ENCODE measurements at regions not wholly inside any gene's neighbourhood (a gene's known extent, or its start where the extent isn't known, plus 50 kb on each side); places are given as distances from the start of the nearest gene placed in this dataset.
"Not testable (repeated sequence)": the region's sequence is repeated elsewhere in the genome, so short reads cannot be mapped to it uniquely, and the experiment has no call there.

DNA sequence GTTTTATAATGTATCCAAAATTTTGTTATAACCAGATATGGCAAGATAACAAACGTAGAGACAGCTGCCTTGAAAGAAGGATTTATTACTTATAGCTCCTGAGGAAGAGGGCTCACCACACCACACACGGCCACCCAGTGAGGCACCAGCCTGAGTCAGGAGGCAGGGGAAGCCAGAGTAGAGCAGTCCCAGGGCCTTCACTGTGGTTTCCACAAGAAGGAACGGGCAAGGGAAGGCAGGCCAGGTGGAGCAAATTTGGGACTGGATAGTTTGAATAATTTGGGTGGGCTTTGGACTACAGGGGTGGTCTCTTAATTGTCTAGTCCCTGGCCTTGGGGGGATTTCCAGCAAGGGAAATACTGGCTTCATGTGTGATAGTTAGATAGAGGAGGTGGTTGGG is 72.5 kb downstream of the RRAGC start:
- no peak for DNase-seq

DNA sequence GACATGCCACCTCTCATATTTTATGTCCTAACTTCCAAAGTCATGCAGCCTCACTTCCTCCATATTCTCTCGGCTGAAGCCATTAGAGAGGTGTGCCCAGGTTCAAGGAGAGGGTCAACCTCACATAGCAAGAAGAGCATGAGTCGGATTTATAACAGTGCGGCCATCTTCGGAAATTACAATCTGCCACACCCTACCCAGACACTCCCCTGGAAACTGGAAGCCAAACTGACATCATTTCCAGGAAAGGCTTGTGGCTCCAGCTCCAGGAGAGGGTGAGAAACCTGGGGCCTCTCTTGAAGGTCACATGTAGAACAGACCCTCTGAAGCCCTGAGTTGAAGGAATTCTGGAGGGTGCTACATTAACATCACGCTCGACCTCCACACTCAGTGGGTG is 73.5 kb downstream of the RRAGC start:
- no peak for DNase-seq

DNA sequence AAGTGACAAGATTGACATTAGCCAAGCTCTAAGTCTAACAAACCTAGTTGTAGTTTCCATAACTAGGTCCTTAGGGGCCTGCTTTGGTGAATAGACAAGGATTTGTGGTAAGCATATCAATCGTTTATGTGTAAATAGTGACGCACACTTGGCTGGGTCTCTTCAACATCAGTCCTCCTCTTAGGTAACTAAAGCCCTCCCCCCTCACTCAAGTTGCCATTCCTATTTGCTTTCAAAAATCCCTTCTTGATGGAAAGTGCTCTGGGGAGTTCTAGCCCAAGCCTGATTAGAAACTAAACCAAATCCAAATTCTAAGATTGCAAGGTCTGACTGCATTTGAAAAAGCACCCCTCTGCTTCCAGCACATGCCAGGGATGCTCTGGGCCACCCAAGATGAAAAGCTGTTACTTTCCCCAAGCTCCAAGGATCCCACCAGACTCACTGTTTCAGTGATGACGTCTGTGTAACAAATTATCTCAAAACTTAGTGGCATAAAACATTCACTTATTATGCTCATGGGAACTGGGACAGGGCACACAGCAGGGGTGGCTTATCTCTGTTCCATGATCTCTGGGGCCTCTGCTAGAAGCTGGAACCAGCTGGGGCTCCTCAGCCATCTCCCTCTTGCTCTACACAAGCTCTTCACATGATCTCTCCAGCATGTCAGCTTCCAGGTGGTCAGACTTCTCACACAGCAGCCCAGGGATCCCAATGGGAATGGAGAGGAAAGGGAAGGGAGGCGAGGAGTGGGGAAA is 74.1 kb downstream of the RRAGC start:
- no peak for DNase-seq

DNA sequence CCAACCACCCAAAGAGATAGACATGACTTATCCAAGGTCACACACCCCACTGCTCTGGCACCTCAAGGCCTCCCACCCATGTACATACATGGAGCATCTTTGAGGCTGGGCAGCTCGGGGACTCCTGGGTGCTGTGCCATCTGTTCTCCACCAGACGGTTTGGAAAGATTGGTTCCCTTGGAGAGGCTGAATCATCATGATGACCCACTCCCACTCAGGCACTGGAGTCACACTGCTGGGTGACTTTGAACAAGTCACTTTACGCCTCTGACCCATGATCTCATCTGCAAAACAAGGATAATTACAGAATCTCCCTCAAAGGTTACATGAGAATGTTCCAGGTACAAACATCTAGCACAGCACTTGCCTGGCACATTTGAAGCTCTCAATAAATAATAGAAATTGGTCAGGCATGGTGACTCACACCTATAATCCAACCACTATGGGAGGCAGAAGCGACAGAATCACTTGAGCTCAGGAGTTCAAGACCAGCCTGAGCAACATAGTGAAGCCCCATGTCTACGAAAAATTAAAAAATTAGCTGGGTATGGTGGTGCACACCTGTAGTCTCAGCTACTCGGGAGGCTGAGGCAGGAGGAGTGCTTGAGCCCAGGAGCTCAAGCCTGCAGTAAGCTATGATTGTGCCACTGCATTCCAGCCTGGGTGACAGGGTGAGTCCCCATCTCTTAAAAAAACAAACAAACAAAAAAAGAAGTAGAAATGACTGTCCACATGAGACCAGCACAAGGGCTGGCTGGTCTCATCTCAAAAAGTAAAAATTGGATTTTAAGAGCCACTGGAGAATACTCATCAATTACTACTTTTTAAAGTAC is 74.9 kb downstream of the RRAGC start:
- DNase-seq = no peak

DNA sequence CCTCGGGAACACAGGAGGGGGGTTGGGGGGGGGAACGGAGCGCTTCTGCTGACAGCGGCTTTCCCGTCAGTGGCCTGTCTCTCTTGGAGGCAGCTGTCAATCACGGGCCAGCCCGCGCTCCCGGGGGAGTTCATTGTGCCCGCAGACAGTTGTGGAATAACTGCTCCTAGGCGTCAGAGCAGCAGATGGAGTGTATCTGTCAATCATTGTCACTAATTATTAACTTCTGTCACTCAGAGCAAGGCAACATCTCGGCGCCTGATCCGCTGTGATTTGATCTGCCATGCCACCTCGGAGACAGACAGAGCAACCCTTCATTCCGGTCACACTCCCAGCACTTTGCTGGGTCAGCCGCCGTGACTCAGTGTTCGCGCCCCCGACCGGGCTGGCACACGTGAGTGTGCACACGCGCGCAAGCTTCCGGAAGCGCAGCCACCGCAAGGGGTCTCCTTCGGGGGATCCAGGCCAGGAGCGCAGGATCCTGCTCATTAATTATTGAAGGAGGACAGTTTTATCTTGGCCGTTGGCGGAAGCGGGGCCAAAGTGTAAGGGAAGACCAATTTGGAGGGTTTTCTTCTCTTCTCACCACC is 75.8 kb downstream of the RRAGC start:
- no peak for DNase-seq

DNA sequence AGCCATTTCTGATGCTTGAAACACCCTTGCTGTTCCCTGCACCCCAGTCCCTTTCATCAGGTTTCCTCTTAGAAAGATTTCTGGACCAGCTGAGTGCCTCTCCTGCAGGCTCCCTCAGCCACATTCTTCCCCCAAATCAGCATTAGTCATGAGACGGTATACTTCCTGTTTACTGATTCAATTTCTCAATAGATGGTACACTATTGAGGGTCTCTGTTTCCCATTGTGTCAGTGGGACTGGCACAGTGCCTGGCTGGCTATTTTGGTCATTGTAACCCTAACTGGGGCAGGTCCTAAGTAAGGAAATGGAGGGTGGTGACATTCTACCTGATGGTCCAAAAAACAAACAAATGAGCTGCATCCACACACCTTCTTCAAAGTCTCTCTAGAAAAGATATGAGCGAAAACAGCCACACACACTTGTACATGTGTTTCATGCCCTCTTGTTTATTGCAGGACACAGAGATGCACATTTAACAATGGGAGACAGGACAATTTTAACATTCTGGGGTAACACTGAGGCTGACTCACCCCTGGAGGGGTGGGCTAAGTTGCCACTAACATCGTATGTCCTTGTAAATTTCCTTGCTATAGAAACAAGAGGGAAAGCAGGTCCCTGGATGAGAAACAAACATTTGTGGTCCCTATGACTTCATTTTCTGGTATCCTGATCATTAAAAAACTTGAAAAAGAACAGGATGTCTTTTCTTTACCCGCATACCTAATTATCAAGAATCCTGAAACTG is 77.5 kb downstream of the RRAGC start:
- no peak for DNase-seq

DNA sequence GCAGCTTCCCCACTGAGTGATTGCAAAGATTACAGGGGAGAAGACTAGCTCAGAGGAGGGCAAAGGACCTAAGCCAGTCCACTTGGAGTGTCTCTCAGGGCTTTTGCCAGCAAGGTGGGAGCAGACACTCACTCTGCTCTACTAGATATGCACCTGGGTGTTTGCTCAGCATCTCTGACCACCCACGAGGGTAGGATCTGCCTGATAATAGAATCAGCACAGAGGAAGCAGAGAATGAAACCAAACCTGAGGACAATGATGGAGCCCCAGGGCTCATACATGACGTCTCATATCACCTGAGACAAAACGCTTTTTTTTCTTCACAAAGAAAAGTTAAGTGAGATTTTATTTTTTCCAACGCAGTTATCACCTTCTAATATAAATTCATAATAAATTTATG is 79.4 kb downstream of the RRAGC start:
- no peak for DNase-seq

DNA sequence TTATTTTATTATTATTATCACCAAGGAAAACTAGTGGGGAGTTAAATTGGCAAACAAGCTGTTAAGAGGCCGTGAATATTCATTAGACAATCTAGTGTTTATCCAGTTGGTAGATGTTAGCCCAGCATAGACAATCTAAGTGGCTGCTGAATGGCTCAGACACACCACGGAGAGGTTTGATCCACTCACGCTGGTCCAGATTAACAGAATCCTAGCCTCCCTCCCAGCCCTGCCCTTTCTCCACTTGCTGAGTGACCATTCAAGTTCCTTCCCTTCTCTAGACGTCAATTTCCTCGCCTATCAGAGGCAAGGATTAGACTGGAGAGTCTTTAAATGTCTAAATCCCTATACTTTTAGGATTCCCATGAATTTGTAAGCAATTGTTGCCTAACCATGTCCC is 80.1 kb downstream of the RRAGC start:
- DNase-seq = no peak

DNA sequence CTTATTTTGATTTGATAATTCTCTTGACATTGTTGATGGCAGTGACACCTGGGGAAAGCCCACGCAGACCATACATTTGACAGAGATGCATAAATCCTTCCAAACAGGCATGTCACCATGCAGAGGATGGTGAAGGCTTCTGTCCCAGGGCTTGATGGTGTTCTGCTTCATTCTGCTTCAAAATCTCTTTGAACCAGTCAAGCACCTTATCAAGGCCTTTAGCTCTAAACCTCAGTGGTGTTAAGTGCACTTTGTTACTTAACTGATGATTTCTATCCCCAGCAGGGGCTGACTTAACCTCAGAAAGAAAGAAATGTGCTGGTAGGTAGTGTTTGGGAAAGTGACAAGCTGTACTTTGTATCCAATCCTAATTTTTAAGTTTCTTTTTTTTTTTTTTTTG is 81.1 kb downstream of the RRAGC start:
- DNase-seq = no peak

DNA sequence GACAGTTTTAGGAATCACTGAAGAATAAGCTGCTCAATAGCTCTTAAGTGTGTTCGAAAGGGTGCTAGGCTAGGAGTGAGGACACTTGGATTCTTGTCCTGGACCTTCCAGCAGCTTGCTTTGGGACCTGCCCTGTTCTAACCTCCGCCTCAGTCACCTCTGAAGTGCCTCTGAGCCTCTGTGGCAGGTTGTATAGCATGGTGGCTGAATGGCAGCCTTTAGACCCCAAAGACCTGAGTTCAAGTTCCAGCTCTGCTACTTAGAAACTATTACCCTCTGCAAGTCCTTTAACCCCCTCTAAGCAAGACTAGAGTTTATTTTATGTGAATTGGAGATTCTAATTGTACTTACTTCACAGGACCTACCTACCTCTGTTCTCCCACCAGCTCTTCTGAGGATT is 81.5 kb downstream of the RRAGC start:
- DNase-seq = no peak

DNA sequence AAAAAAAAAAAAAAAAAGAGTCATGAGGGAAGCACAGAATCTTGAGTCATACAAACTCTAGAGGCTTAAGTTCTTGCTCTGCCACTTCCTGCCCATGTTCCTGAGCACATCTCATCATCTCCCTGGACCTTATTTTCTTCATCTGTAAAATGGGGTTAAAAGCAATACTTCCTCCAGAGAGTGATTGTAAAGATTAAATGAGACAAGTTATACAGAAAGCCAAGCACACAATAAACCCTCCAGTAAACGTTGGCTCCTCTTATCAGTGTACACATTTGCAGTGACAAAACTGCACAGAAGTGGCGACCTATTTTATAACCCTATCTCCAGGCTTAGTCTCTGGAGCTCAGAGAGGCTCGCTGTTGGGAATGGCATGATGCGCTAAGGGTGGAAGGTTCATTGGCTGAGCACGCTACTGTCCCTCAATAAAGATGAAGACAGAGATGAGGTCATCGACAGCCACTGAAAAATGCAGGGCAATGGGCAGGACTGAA is 82.1 kb downstream of the RRAGC start:
- DNase-seq = no peak

DNA sequence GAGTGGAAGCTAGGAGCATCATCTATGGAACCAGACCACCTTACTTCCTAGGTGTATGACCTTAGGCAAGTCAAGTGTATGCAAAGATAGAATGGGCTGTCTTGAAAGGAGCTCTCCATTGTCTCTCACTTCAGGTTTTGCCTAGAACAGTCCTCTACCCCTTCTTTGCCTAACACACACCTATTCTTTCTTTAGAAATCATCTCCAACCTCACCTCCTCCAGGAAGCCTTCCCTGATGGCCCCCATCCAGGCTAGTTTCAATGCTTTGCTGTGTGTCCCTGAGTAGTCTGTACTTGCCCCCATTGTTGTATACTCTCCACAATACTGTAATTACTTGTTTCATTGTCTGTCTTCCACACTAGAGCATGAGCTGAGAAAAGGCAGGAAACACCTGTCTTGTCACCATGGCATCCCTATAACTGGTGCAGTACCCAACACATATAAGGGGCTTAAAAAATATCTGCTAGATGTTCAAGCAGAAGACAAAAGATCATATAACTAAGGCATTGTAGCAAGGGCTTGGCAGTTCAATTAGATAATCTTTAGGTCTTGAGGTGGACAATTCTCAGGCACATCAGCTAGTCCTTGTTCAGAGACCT is 83.0 kb downstream of the RRAGC start:
- no peak for DNase-seq

DNA sequence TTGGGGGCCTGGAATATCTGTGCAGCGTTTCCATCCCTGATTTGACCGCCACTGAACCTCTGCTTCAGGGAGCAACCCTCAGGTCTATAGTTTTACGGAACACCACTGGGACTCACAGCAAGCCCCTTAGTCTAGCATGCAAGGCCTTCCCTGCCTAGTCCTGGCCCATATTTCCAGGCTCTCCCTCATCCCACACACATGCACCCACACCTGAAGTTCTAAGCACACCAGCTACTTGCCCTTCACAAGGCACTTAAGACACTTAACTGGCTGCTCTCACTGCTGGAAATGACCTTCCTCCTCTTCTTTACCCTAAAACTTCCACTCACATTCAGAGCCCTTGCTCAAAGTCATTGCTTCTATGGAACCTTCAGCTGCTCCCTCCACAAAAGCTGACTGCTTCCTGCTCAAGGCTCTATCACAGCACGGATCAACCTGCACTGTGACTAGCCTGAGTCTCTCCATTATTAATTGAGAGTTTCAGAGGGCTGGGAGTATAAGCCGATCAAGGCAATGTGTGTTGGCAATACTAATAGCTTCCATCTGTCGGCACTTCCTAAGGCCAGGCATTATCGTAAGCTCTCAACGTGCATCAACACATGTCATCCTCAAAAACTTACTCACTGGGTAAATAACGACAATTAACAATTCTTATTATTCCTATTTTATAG is 84.3 kb downstream of the RRAGC start:
- DNase-seq = no peak

DNA sequence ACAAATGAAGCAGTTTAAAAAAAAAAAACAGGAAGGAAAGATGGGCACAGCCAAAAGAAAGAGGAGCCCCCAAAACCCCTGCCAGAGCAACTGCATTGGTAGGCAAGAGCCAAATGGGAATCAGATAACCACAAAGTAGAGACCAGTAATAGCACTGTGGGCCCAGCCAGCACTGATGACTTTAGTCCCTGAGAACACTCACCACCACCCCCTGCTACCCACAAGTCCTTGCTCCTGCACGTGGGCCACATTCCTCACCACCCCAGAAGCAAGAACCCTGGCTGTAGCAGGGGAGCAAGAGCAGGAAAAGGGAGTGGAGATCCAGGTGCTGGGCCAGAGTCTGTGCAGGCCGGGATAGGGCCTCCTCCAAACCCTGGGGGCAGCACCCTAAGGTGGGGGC is 86.1 kb downstream of the RRAGC start:
- no peak for DNase-seq

DNA sequence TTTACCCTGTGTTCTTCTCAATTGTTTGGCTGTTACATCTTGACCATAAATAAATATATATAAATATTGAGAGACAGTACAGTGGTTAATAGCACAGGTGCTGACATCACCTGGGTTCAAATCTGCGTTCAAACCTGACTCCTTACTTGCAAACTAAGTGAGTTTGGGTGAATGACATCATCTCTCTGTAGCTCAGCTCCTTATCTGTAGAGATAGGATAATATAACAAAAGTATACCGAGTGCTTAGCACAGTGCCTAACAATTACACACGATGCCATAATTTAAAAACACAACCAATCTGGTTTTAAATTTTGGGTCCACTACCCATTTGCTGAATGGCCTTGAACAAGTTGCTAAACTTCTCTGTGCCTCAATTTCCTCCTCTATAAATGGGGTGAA is 86.6 kb downstream of the RRAGC start:
- no peak for DNase-seq

DNA sequence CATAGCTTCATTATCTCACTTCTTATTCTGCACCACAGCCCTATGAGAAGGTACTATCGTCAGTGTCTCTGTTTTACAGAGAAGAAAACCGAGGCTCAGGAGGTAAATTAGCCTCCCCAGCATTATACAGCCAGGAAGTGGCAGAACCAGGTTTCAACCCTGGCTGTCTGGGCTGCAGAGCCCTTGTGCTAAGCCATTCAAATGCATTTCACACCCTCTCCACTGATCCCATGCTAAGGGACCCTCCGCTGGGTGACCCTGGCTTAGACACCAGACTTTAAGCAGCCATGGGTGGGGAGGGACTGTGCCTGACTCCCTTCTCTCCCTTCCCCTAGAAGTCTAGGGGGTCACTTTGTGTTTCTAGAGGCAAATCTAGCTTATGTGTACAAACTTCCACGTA is 87.5 kb downstream of the RRAGC start:
- no peak for DNase-seq

DNA sequence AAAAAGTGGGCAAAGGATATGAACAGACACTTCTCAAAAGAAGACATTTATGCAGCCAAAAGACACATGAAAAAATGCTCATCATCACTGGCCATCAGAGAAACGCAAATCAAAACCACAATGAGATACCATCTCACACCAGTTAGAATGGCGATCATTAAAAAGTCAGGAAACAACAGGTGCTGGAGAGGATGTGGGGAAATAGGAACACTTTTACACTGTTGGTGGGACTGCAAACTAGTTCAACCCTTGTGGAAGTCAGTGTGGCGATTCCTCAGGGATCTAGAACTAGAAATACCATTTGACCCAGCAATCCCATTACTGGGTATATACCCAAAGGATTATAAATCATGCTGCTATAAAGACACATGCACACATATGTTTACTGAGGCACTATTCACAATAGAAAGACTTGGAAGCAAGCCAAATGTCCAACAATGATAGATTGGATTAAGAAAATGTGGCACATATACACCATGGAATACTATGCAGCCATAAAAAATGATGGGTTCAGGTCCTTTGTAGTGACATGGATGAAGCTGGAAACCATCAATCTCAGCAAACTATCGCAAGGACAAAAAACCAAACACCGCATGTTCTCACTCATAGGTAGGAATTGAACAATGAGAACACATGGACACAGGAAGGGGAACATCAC is 88.9 kb downstream of the RRAGC start:
- not testable (repeated sequence) for DNase-seq

DNA sequence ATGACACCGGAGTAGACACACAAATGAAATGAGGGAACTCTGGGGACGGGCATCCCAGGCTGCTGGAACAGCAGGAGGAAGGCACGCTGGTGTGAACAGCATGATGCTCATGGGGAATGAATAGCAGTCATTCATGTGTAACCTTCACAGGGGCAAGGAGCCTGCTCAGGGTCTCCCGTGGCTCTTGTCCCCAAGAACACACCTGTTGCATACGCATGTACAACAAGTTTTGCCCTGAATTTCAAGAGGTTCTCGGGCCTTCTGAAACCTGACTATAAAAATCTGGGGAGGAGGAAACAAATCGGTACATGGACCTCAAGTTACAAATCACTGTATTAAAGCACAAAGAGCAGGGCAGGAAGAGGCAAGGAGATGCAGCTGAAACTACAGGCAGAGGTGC is 93.4 kb downstream of the RRAGC start:
- DNase-seq = no peak

DNA sequence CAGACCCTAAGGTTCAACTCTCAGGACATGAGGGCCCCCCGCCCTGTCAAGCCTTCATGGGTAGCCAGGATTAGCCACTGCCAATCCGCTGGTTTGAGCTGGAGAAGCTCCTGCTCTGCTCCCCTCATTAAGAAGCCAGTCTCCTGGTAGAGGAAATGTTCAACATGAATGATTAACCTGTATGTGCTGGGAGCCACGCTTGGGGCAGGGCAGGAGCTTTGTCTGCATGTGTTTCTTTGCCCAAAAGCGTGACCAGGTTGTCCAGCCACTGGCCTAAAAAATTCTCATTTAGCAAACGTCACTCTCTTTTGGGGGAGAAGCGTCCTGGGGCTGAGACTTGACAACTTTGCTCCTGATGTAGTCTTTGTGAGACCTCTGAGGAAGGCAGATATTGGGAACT is 96.5 kb downstream of the RRAGC start:
- DNase-seq = no peak

DNA sequence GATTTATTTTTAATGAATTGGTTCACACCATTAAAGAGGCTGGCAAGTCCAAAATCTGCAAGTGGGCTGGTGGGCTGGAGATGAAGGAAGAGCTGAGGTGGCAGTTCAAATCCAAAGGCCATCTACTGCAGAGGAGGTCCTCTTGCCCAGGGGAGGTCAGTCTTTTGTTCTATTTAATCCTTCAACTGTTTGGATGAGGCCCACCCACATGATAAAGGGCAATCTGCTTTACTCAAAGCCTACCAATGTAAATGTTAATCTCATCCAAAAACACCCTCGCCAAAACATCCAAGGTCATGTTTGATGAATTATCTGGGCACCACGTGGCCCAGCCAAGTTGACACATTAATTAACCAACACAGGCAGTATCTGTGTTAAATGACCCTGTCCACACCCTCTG is 99.0 kb downstream of the RRAGC start:
- DNase-seq = no peak

DNA sequence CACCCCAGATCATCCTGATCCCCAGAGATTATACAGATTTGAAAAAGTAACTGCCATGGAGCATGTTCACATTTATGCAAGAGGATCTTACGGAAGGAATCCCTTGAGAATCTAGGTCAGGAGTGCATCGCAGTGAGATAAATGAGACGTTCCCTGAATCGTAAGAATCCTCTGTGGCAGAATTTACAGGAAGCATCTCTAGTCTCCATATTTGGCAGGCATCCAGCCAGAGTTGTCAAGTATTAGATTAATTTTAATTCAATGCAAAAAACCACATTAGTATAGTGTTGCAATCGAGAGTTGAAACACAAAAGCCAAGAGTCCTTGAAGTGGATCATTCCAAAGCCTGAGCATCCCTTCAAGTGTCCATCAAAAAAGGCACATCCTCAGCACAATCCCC is 100.8 kb downstream of the RRAGC start:
- no peak for DNase-seq
